H1 (cell line): ENCODE measurements at regions not wholly inside any gene's neighbourhood (a gene's known extent, or its start where the extent isn't known, plus 50 kb on each side); places are given as distances from the start of the nearest gene placed in this dataset.

Experiments used
- CTCF ChIA-PET: fragments of 300-600 bp; sonication (Branson Sonifier 250); formaldehyde crosslinking; loops from one replicate; lab custom pipeline; 2021; ENCODE audit not compliant: partially characterized antibody; lab: Charles Lee
- POLR2A ChIA-PET: fragments of 300-600 bp; sonication (Branson Sonifier 250); formaldehyde crosslinking; loops from one replicate; lab custom pipeline; 2021; ENCODE audit warnings: inconsistent platforms; ENCODE audit not compliant: partially characterized antibody; lab: Charles Lee
- DNase-seq, 2 experiments: peaks; one replicate each; pipeline versions ENCODE4 v3.0.0 to v3.0.0-alpha.2; 2010 to 2022; ENCODE audit warnings: low spot score in 2 of 2, low read depth in 1 of 2, mixed read lengths in 1 of 2
- FAIRE-seq: peaks from 2 replicates; lab custom pipeline; 2011; peaks lifted over from hg19 to GRCh38; lab: Jason Lieb, UNC
- H2AFZ ChIP-seq: 2 replicates; pipeline ENCODE4 v1.8.1; 2012; ENCODE audit warnings: low read length, inconsistent platforms
- H2AK5ac ChIP-seq: 2 replicates; pipeline ENCODE4 v1.6.1; 2013; ENCODE audit warnings: low read depth, low read length
- H2BK120ac ChIP-seq: replicated peaks from 2 replicates; pipeline ENCODE3; 2013; ENCODE audit warnings: low read depth, low read length, inconsistent platforms
- H2BK12ac ChIP-seq: 2 replicates; pipeline ENCODE4 v1.6.1; 2013; ENCODE audit warnings: low read depth, low read length
- H2BK15ac ChIP-seq: 2 replicates; pipeline ENCODE4 v1.6.1; 2013; ENCODE audit warnings: low read length
- H2BK20ac ChIP-seq: 2 replicates; pipeline ENCODE4 v1.6.1; 2013; ENCODE audit warnings: low read length
- H2BK5ac ChIP-seq: 2 replicates; pipeline ENCODE4 v1.6.1; 2013; ENCODE audit warnings: low read depth, low read length
- H3K14ac ChIP-seq: 2 replicates; pipeline ENCODE4 v1.6.1; 2013; ENCODE audit warnings: inconsistent platforms; ENCODE audit not compliant: insufficient read length
- H3K18ac ChIP-seq: 2 replicates; pipeline ENCODE4 v1.6.1; 2013; ENCODE audit warnings: low read length; ENCODE audit errors: extremely low read depth
- H3K23ac ChIP-seq: 2 replicates; pipeline ENCODE4 v1.6.1; 2013; ENCODE audit warnings: inconsistent platforms; ENCODE audit not compliant: insufficient read length
- H3K23me2 ChIP-seq: 2 replicates; pipeline ENCODE4 v1.6.1; 2013; ENCODE audit warnings: low read depth, low read length
- H3K27ac ChIP-seq: 2 replicates; pipeline ENCODE4 v1.6.1; 2011; ENCODE audit warnings: low read depth, low read length, inconsistent platforms
- H3K27me3 ChIP-seq, 4 experiments: replicated peaks in 1 of 4; 1 replicate in 1 of 4; 2 replicates in 3 of 4; pipeline versions ENCODE4 v1.6.1 to v1.8.1; 2011 to 2013; ENCODE audit warnings: low read length in 3 of 4, mild to moderate bottlenecking in 3 of 4, inconsistent platforms in 2 of 4, mixed read lengths in 2 of 4, moderate library complexity in 1 of 4; ENCODE audit not compliant: control insufficient read depth in 3 of 4, insufficient read depth in 3 of 4; ENCODE audit errors: extremely low read depth in 1 of 4
- H3K36me3 ChIP-seq, 4 experiments: 2 replicates each; pipeline versions ENCODE4 v1.6.1 to v1.8.1; 2011 to 2013; ENCODE audit warnings: mild to moderate bottlenecking in 4 of 4, low read length in 3 of 4, moderate library complexity in 2 of 4, control low read depth in 1 of 4, inconsistent platforms in 1 of 4; ENCODE audit not compliant: insufficient read depth in 4 of 4, control insufficient read depth in 2 of 4
- H3K4ac ChIP-seq: replicated peaks from 2 replicates; pipeline ENCODE3; 2013; ENCODE audit warnings: low read length, low read depth, mixed read lengths, inconsistent platforms; ENCODE audit not compliant: insufficient read length
- H3K4me1 ChIP-seq, 4 experiments: replicated peaks in 1 of 4; 1 replicate in 1 of 4; 2 replicates in 3 of 4; pipeline versions ENCODE4 v1.6.1 to v1.8.1; 2011 to 2013; ENCODE audit warnings: low read length in 3 of 4, inconsistent platforms in 2 of 4, mixed read lengths in 1 of 4; ENCODE audit not compliant: insufficient read depth in 4 of 4, control insufficient read depth in 3 of 4
- H3K4me2 ChIP-seq, 2 experiments: 2 replicates each; pipeline versions ENCODE4 v1.6.1 to v1.8.1; 2011 to 2013; ENCODE audit warnings: low read depth in 2 of 2, low read length in 2 of 2, control low read depth in 1 of 2, inconsistent platforms in 1 of 2, mild to moderate bottlenecking in 1 of 2; ENCODE audit not compliant: insufficient read depth in 1 of 2
- H3K4me3 ChIP-seq, 4 experiments: fragments of 200-600, 300-600 bp in 1 of 4; sonication (generic), shearing (Covaris generic), sonication (Bioruptor Twin) in 1 of 4; 2 replicates each; pipeline versions ENCODE4 v1.5.1 to v1.8.1; 2011 to 2016; ENCODE audit warnings: low read length in 4 of 4, low read depth in 3 of 4, control low read depth in 2 of 4, inconsistent platforms in 2 of 4, mild to moderate bottlenecking in 2 of 4, mixed read lengths in 1 of 4, moderate library complexity in 1 of 4; ENCODE audit not compliant: insufficient read depth in 2 of 4; ENCODE audit errors: extremely low read depth in 1 of 4
- H3K56ac ChIP-seq: replicated peaks from 2 replicates; pipeline ENCODE3; 2013; ENCODE audit warnings: low read depth, mild to moderate bottlenecking, mixed read lengths, low read length, inconsistent platforms; ENCODE audit not compliant: insufficient read length
- H3K79me1 ChIP-seq: 2 replicates; pipeline ENCODE4 v1.6.1; 2013; ENCODE audit warnings: low read depth, low read length, control low read depth
- H3K79me2 ChIP-seq, 2 experiments: 2 replicates each; pipeline versions ENCODE4 v1.6.1 to v1.8.1; 2012 to 2013; ENCODE audit warnings: low read length in 2 of 2, mild to moderate bottlenecking in 2 of 2, inconsistent platforms in 1 of 2; ENCODE audit not compliant: insufficient read depth in 2 of 2, control insufficient read depth in 1 of 2
- H3K9ac ChIP-seq, 4 experiments: replicated peaks in 1 of 4; 1 replicate in 1 of 4; 2 replicates in 3 of 4; pipeline versions ENCODE4 v1.6.1 to v1.8.1; 2011 to 2013; ENCODE audit warnings: low read depth in 3 of 4, low read length in 3 of 4, control low read depth in 2 of 4, mild to moderate bottlenecking in 2 of 4, moderate library complexity in 2 of 4, inconsistent platforms in 1 of 4; ENCODE audit errors: extremely low read depth in 1 of 4
- H3K9me3 ChIP-seq, 2 experiments: 2 replicates each; pipeline versions ENCODE4 v1.6.1 to v1.8.1; 2012 to 2013; ENCODE audit warnings: mild to moderate bottlenecking in 2 of 2, moderate library complexity in 2 of 2, control low read depth in 1 of 2, inconsistent platforms in 1 of 2, low read depth in 1 of 2, low read length in 1 of 2, mixed read lengths in 1 of 2; ENCODE audit not compliant: insufficient read depth in 2 of 2
- H4K20me1 ChIP-seq, 2 experiments: replicated peaks in 1 of 2; 2 replicates each; pipeline versions ENCODE3 to v1.8.1; 2011 to 2013; ENCODE audit warnings: inconsistent platforms in 2 of 2, low read length in 2 of 2, mild to moderate bottlenecking in 1 of 2; ENCODE audit not compliant: insufficient read depth in 2 of 2, control insufficient read depth in 1 of 2
- H4K5ac ChIP-seq: 2 replicates; pipeline ENCODE4 v1.6.1; 2013; ENCODE audit warnings: low read length, low read depth, mixed read lengths, inconsistent platforms; ENCODE audit not compliant: insufficient read length
- H4K8ac ChIP-seq: 2 replicates; pipeline ENCODE4 v1.8.0; 2013; ENCODE audit warnings: mild to moderate bottlenecking, moderate library complexity, low read length, inconsistent platforms; ENCODE audit not compliant: insufficient read depth; ENCODE audit errors: extremely low read depth
- H4K91ac ChIP-seq: replicated peaks from 2 replicates; pipeline ENCODE3; 2013; ENCODE audit warnings: low read length, mixed read lengths, inconsistent platforms; ENCODE audit not compliant: insufficient read length
- CBX5 ChIP-seq: fragments of 300-800, 300-1000 bp; sonication (generic); IDR thresholded peaks from 2 replicates; pipeline ENCODE4 v1.7.1; 2016; ENCODE audit warnings: antibody characterized with exemption, low read length, low read depth
- EZH2 ChIP-seq: fragments of 200-600 bp; sonication (generic); IDR thresholded peaks from 2 replicates; pipeline ENCODE4 v1.7.1; 2012; ENCODE audit warnings: low read depth, mild to moderate bottlenecking, moderate library complexity, low read length, inconsistent platforms; ENCODE audit not compliant: severe bottlenecking
- KDM4A ChIP-seq: IDR thresholded peaks from one replicate; pipeline ENCODE4 v1.7.1; 2012; ENCODE audit warnings: low read depth, mild to moderate bottlenecking, moderate library complexity, low read length, inconsistent platforms; ENCODE audit not compliant: severe bottlenecking
- MAFK ChIP-seq: IDR thresholded peaks from 2 replicates; pipeline ENCODE4 v1.6.1; 2012; ENCODE audit warnings: low read depth, mild to moderate bottlenecking, improper control_type of control experiment, low read length
- NANOG ChIP-seq: IDR thresholded peaks from 2 replicates; pipeline ENCODE4 v1.6.1; 2011; ENCODE audit warnings: low read length, low read depth, mild to moderate bottlenecking, inconsistent platforms; ENCODE audit not compliant: insufficient read depth, poor library complexity, severe bottlenecking
- POU5F1 ChIP-seq: IDR thresholded peaks from 2 replicates; pipeline ENCODE4 v1.6.1; 2011; ENCODE audit warnings: low read depth, mild to moderate bottlenecking, low read length, moderate library complexity
- SP4 ChIP-seq: IDR thresholded peaks from 2 replicates; pipeline ENCODE4 v1.6.1; 2012; ENCODE audit warnings: low read length, inconsistent platforms
- SRF ChIP-seq: IDR thresholded peaks from 2 replicates; pipeline ENCODE4 v1.6.1; 2011; ENCODE audit warnings: mild to moderate bottlenecking, low read depth, low read length, moderate library complexity
- TAF1 ChIP-seq: IDR thresholded peaks from 2 replicates; pipeline ENCODE4 v1.6.1; 2011; ENCODE audit warnings: mild to moderate bottlenecking, low read depth, low read length
- YY1 ChIP-seq: IDR thresholded peaks from 2 replicates; pipeline ENCODE4 v1.6.1; 2011; ENCODE audit warnings: low read depth, mild to moderate bottlenecking, low read length
- ZNF274 ChIP-seq: IDR thresholded peaks from 2 replicates; pipeline ENCODE4 v1.7.0; 2012; ENCODE audit warnings: low read length, borderline replicate concordance; ENCODE audit errors: extremely low read depth
- WGBS, 2 experiments: shearing (Covaris generic) in 1 of 2; methylation state at CpG; one replicate each; pipeline versions ENCODE4 v1.1.6 to v1.1.7; 2013 to 2015; ENCODE audit warnings: low lambda C conversion rate in 2 of 2, mixed read lengths in 2 of 2, inconsistent platforms in 1 of 2, low coverage in 1 of 2, missing lambda C conversion rate in 1 of 2; ENCODE audit not compliant: insufficient replicate concordance in 2 of 2, insufficient coverage in 1 of 2, insufficient read length in 1 of 2; ENCODE audit errors: extremely low coverage in 1 of 2, missing lambda C conversion rate in 1 of 2; 5-methylcytosine and 5-hydroxymethylcytosine counted together
- TF ChIP-seq, protein P1 (sequence below), 3 experiments: IDR thresholded peaks; 1 replicate in 2 of 3; 2 replicates in 1 of 3; pipeline versions ENCODE4 v1.5.1 to v1.6.1; 2011; ENCODE audit warnings: low read length in 3 of 3, mild to moderate bottlenecking in 3 of 3, inconsistent platforms in 2 of 3, low read depth in 1 of 3, moderate library complexity in 1 of 3; ENCODE audit not compliant: insufficient read depth in 1 of 3; ENCODE audit errors: control extremely low read depth in 1 of 3

DNA sequence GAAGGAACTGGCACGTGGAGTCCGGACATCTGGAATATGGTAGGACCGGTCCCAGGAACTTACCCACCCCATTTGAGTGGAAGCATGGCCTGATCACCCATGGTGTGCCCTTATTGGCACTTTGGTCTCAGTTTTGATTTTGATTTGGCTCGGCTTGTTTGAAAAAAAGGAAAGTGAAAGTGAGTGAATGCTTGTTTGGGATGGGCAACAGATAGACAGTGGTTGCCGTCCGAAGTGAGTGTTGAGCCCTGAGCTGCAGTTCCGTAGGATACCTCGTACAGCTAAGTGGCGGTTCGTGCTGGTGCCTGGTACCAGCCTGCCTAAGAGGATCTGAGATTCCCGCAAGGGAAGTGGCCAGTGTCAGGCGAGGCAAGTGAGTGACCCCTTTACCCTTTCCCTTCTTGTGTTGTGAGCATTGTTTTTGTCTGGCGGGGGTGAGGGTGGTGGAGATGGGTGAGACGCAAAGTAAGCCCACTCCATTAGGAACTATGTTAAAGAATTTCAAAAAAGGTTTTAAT, 605.8 kb downstream of the UQCRFS1 start:
- Histone ChIP-seq H3K23ac (no peak overlapping the region), H3K14ac (no peak overlapping the region), H3K79me1 (no peaks in the 10 kb centered on the region), H3K4me2 (no peak overlapping the region), H3K27me3 (no peaks in the 10 kb centered on the region), H3K36me3 (peaks cover 0 to 16% (median 1%) of the 10 kb centered on the region in 4 experiments; a peak in 2 of 8 replicates), H4K91ac (no peak overlapping the region), H4K8ac (no peak overlapping the region), H3K4me1 (no peaks in the 10 kb centered on the region), H2BK120ac (no peak overlapping the region), H2BK15ac (no peak overlapping the region), H3K4ac (no peak overlapping the region), H2BK12ac (no peak overlapping the region), H3K27ac (no peak overlapping the region), H2AFZ (no peak overlapping the region), H3K4me3 (no peak overlapping the region), H3K79me2 (no peaks in the 10 kb centered on the region), H2BK5ac (no peak overlapping the region), H4K5ac (no peak overlapping the region), H2BK20ac (no peak overlapping the region), H4K20me1 (no peaks in the 10 kb centered on the region), H3K23me2 (no peaks in the 10 kb centered on the region), H3K9me3 (peaks cover 11 to 15% of the 10 kb centered on the region in 2 experiments), H3K9ac (no peak overlapping the region), H2AK5ac (no peak overlapping the region), H3K18ac (no peak overlapping the region), H3K56ac (no peak overlapping the region)
- 94% methylated on average over 14 of the region's 14 CpGs; no CpG with 5 or more reads in 1 of the 2 experiments for WGBS, 2 experiments
- DNase-seq (no peak), FAIRE-seq (no peak)
- CTCF ChIA-PET: no interaction called here
- POLR2A ChIA-PET: no interaction called here
- no peak for TF ChIP-seq NANOG
- TF ChIP-seq, protein P1, sequence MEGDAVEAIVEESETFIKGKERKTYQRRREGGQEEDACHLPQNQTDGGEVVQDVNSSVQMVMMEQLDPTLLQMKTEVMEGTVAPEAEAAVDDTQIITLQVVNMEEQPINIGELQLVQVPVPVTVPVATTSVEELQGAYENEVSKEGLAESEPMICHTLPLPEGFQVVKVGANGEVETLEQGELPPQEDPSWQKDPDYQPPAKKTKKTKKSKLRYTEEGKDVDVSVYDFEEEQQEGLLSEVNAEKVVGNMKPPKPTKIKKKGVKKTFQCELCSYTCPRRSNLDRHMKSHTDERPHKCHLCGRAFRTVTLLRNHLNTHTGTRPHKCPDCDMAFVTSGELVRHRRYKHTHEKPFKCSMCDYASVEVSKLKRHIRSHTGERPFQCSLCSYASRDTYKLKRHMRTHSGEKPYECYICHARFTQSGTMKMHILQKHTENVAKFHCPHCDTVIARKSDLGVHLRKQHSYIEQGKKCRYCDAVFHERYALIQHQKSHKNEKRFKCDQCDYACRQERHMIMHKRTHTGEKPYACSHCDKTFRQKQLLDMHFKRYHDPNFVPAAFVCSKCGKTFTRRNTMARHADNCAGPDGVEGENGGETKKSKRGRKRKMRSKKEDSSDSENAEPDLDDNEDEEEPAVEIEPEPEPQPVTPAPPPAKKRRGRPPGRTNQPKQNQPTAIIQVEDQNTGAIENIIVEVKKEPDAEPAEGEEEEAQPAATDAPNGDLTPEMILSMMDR (IDR thresholded peaks at IDR 0.05; ENCODE audit: control extremely low read depth in 1 of 3, insufficient read depth in 1 of 3, low read depth in 1 of 3, low read length in 3 of 3): no peak
- no peak for TF ChIP-seq CBX5
- no peak for TF ChIP-seq SP4
- no peak for TF ChIP-seq SRF
- no peak for TF ChIP-seq ZNF274
- TF ChIP-seq POU5F1: no peak
- no peak for TF ChIP-seq KDM4A
- no peak for TF ChIP-seq TAF1
- TF ChIP-seq EZH2: no peak
- TF ChIP-seq MAFK: no peak
- no peak for TF ChIP-seq YY1
